HG03432 (cell line): ENCODE measurements at regions not wholly inside any gene's neighbourhood (a gene's known extent, or its start where the extent isn't known, plus 50 kb on each side); places are given as distances from the start of the nearest gene placed in this dataset.
"Not testable (repeated sequence)": the region's sequence is repeated elsewhere in the genome, so short reads cannot be mapped to it uniquely, and the experiment has no call there.

ENCODE experiments used
- ATAC-seq: cut with Tn5 transposase; IDR thresholded peaks from one replicate; pipeline ENCODE4 v1.9.1; 2021; ENCODE audit warnings: mild to moderate bottlenecking, moderate library complexity; ENCODE audit not compliant: unreplicated experiment

DNA sequence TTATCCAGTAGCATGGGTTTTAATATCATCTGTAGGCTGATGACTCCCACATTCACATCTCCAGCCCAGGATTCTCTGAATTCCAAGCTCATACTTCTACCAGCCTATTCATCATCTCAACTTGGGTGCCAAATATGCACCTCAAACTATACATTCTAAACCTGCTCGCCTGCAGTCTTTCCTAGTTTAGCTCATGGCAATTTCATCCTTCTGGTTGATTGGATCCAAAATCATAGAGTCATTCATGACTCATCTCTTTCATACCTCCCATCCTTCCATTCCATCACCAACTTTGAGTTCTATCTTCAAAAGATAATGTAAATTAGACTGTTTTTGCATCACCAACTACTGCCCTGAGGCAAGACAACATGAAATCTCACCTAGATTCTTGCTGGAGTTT is 99.7 kb upstream of the EGLN3 start:
- no peak for ATAC-seq

GRCh38 chr14:34049790-34050189 is 98.9 kb upstream of the EGLN3 start:
- ATAC-seq = no peak

DNA sequence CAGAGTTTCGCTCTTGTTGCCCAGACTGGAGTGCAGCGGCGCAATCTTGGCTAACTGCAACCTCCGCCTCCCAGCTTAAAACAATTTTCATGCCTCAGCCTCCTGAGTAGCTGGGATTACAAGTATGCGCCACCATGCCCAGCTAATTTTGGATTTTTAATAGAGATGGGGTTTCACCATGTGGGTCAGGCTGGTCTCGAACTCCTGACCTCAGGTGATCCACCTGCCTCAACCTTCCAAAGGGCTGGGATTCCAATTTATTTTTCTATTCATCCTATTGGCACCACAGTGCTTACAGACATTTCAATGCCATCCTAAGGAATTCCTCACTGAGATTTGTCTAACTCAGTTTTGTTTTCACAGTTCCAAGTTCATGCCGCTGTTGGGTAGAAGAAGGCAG is 98.3 kb upstream of the EGLN3 start:
- not testable (repeated sequence) for ATAC-seq

- ATAC-seq = no peak
These were observed 96.1 kb upstream of the EGLN3 start for GRCh38 chr14:34046799-34047520.

DNA sequence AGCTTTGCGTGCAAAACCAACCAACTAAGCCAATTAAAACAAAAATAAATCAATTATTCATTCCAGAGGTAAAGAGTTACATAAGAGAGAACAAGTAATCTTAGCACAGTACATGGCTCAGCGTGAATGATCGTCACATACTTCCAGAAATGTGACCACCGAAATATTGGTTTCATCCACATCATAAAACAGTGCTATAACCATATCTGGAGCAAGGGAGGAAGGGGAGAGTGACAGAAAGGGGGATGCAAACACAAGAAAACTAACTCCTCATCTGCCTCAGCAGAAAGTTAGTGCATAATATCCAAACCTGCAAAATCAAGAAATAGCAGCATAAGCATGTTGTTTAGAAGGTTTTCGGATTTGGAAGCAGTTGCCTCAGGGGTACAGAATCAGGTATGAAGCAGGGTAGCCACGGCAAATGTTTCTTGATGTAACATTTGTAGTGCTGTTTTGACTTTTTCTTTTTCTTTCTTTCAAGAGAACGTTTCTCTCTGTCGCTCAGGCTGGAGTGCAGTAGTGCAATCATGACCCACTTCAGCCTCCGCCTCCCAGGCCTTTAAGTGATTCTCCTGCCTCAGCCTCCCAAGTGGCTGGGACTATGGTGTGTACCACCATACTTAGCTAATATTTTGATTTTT is 93.9 kb upstream of the EGLN3 start:
- no peak for ATAC-seq

- no peak for ATAC-seq
These were observed 93.4 kb upstream of the EGLN3 start for GRCh38 chr14:34044373-34044637.

DNA sequence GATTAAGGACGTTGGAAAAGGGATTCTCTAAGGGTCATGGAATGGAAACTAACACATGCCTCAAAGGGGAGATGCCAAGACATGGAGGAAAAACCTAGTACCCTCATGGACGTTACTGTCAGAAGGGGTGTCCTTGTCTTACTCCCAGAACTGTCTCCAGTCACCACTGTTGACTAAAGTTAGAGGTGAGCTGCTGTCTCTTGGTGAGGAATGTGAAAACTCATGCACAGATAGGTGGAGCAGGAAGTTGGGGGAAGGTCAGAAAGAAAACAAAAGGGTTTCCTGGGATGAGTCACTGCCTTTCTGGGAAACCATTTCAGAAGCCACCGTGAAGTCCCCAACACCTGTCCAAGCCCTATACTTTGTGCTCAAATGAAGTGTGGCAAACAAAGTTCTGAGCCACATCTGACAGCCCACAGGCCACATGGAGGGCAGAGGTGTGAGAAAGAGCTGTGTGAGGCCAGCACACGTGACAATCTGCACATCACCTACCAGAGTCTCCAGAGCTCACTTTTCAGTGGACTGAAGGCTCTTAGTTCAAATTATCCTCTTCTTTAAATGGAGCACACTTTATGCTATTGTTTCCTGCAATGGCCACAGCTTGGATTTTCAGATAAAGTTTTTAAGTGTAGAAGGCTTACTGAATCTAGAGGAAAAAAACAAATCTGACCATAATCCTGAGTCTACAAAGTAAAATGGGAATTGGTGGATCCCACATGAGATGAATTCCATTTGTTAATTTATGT is 92.9 kb upstream of the EGLN3 start:
- peak; percentile 93 for ATAC-seq

- no peak for ATAC-seq
These were observed 90.3 kb upstream of the EGLN3 start for GRCh38 chr14:34041220-34041619.

DNA sequence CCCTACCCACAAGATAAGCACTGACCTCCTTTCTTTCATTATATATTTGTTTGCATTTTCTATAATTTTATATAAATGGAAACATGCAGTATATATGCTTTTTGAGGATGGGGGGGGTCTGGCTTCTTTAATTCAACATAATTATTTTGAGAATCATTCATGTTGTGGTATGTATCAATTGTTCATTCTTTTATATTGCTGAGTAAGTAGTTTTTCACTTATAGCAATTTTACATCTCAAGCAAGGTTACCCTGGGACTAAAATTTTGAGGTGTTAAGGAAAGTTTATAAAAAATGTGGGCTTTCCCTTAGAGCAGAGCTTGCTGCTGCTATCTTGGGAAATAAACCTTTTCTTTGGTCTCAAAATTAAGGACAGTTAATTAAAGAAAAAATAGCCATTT is 89.9 kb upstream of the EGLN3 start:
- no peak for ATAC-seq

DNA sequence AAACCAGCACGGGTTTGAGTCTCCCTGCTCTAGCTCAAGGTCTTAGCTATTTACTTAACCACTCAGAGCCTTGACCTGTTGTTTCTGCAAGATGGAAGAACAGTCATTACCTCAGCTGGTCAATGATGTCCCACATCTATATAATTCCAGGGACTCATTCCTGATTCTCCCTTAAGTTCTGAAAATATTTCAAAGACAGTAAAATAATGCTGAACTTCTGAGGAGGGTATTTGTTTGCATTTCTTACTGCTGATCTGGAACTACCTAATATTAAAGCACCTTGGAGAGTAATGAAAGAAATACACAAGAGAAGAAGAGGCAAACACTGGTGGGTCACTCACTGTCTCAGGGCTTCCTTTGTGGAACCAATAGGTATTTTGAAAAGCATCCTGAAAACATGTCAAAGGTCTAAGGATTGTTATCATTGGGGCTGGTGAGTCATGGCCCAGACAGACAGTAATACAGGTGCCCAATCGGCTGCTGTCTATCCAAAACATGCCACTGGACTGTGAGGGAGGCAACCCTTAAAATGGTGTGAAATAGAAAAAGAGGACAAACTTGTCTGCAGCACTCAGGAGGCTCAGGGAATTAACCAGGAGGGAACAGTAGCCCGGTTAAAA is 88.7 kb upstream of the EGLN3 start:
- no peak for ATAC-seq

DNA sequence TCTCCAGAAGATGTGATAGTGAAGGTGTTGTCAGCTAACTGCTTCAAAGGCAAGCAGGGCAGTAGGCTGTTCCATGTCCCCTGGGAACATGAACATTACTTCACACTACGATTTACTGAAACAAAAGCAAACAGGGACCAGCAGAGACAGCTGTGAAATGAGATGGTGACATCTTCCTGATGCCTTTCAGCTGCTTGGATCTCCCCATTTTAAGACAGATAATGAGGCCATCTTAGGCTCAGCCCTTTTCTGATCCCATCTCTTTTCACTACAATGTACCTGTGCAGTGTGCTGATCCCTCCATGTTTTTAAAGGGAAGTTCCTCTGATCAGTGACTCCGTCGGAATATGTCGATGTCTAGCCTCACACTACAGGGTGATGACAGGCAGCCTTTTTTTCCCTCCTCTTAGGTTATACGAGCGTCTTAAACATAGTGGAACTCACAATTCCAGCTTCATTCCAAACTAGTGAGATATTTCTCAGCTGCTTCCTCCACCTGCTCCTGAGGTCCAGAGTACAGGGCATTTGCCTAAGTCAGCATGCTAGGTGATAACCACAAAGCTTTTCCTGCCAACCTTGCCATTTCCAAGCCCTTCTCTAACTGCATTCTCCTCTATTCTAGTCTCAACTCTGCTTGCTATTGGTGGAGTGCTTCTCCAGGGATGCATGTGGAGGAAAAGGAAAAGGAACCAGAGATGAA is 87.6 kb upstream of the EGLN3 start:
- ATAC-seq = no peak

DNA sequence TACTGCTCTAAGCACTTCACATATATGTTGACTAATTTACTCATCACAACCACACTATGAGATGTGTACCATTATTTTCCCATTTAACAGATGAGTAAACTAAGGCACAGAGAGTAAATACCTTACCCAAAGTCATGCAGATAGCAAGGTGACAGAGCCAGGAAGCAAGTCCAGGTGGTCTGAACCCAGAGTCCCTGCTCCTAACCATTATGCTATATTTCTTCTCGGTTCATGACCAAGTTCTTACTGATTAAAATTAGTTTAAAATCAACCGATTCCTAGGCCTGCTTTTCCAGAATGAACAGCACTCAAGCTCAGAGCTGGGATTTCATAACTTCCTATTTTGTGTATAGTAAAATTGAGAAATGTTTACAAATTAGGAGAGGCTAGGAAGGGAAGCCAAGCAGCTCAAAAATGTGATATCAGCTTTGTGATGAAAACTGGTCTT is 85.5 kb upstream of the EGLN3 start:
- no peak for ATAC-seq

DNA sequence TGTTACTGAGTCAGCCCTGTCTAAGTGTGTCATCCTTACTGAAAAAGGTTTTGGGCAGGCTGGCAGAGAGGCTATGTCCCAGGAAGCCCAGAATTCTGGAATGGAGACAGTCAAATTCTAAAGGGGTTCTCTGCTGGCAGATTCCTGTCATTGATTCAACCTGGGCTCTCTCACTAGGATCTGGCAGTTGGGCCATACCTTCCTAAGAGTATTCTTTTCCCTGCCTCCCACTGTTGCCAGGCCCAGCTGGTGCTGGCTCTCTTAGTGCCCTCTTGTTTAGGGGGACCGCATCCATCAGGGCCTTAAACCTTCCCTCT is 85.0 kb upstream of the EGLN3 start:
- ATAC-seq = no peak

- no peak for ATAC-seq
These were observed 84.5 kb upstream of the EGLN3 start for GRCh38 chr14:34035177-34035933.

- no peak for ATAC-seq
These were observed 83.7 kb upstream of the EGLN3 start for GRCh38 chr14:34034447-34035176.

DNA sequence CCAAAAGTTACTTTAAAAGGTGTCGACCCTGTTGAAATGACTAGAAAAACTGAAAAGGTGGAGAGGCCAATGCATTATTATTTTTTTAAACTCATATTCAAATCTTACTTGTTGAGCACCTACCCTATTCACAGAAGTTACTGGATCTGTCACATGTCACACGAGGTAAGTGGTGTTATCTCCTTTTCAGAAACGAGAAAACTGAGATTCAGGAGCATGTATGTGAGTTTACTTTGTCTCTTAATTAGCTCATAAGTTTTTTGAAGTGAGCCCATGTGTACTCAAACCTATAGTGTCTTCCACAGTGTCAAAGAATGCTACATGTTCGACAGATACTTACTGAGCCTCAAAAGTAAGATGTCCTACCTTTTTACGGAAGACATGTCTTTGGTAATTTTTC is 81.8 kb upstream of the EGLN3 start:
- no peak for ATAC-seq

DNA sequence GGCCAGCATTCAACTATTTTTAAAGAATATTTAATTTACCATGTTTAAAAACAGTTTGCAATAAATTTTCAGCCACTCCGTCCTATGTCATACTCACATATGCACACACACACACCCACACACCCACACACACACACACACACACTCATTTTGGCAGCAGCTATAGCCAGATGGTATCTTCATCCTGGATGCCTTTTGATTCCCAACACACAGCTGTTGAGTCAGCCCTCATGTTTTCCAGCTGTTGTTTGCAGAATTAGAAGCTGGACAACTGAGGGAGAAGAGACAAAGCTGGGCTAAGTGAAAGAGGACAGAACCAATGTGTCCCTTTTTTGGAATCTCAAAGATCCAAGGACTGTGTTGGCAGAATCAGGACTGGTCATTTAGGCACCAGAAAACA is 80.0 kb upstream of the EGLN3 start:
- no peak for ATAC-seq

DNA sequence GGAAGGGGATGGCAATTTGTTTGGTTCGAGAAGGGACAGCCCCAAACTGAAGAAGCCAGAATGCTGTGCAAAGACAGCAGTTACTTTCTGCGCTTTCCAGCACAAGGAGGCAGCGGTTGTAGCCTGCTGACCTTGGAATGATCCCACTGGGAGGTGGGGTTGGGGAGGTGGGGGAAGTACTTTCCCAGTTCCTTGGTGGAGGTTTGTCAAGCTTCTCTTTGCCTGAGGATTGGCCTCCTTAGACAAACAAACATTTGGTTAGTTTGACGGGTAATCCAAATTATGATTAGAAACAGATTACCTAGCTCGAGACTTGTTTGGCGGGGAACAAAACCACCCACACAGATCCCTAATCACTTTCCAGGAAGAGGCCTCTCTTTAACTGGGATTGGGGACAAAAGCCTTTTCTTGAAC is 79.1 kb upstream of the EGLN3 start:
- no peak for ATAC-seq

GRCh38 chr14:34027990-34028495 is 77.2 kb upstream of the EGLN3 start:
- ATAC-seq = no peak
